GM19099 (cell line): ENCODE measurements at regions not wholly inside any gene's neighbourhood (a gene's known extent, or its start where the extent isn't known, plus 50 kb on each side); places are given as distances from the start of the nearest gene placed in this dataset.

Source experiments
- POLR2A ChIP-seq: IDR thresholded peaks from 3 replicates; pipeline ENCODE4 v1.6.1; 2011; ENCODE audit warnings: low read depth; ENCODE audit not compliant: insufficient read length; ENCODE audit errors: extremely low read depth

DNA sequence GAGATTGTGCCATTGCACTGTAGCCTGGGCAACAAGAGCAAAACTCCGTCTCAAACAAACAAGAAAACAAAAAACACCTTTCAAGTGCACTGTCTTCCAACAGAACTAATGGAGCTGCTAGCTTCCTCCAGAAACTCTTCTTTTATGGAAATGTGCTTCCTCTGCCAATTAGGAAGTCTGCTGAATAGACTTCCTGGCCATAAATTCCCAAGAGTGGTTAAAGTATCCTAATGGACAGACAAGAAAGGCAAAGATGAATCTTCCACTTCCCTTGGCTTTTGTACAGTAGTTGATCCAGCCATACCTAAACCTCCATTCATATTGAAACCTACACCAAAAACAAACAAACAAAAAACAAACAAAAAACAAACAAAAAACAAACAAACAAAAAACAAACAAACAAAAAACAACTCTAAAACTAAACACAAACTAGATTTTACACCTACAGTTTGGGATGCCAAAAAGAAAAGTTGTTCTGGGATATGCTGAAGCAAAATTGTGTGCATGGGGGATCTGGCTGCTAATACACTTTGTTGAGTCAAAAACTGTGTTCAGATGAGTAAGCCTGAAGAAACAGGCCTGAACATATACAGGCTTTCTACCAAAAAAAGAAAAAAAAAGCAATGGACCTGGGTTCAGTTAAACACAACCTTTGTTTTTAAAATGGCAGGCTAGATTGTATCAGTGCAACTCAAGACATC is 59.8 kb upstream of the CARMIL1 start:
- no peak for TF ChIP-seq POLR2A

- no peak for TF ChIP-seq POLR2A
These were observed 59.3 kb upstream of the CARMIL1 start for GRCh38 chr6:25219917-25220278.

- TF ChIP-seq POLR2A, result no peak
These were observed 58.3 kb upstream of the CARMIL1 start for GRCh38 chr6:25220857-25221256.

DNA sequence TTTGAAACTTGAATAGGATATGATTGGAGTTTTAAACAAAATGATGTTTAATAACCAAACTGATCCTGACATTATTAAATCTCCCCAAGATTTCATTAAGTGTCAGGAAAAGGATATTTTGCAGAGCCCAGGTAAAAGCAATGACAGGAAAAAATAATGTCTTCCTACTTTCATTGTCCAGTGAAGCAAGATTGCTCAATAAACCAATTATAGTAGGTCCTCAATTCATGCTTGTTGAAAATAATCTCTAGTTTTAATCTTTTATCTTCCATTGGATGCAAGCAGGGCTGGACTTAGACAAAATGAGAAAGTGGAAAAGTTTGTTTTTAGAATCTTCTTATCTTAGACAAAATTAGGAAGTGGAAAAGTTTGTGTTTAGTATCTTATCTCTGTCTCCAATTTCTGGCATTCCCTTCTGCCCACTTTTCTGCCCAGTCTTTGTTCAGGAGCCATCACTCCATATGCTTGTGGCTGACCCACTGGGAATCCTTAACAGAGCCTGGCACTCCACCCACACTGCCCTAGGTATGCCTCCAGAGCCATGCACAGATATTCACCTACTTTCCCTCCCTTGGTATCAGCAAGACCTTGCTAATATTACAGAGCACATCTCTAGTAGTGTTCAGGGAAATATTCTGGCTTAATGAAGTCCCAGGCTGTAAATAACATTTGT is 57.0 kb upstream of the CARMIL1 start:
- no peak for TF ChIP-seq POLR2A

- no peak for TF ChIP-seq POLR2A
These were observed 55.6 kb upstream of the CARMIL1 start for GRCh38 chr6:25223490-25223991.

DNA sequence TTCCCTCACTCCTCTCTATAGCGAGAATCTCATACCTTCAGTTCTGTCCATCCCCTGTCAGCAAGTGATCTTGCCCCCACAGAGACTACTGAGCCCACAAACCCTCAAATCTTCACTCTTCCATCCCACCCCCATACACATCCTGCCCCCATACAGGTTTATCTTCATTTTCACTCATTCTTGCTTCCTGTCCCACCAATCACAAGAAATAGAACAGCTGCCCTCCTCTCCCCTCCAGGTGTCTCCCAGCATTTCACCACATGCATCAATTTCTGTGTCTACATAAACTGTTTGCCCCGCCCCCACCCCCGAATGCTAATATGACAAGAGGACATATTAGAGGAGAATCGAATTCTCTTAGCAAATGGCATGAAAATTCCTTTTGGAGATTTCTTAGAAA is 54.9 kb upstream of the CARMIL1 start:
- TF ChIP-seq POLR2A, result no peak

GRCh38 chr6:25227854-25228253 is 51.3 kb upstream of the CARMIL1 start:
- no peak for TF ChIP-seq POLR2A
